Right kidney (tissue), 1 donor: ENCODE measurements at regions not wholly inside any gene's neighbourhood (a gene's known extent, or its start where the extent isn't known, plus 50 kb on each side); places are given as distances from the start of the nearest gene placed in this dataset.

Experiments used
- DNase-seq: peaks from one replicate; pipeline ENCODE4 v3.0.0-alpha.2; 2016

- DNase-seq = no peak
These were observed 133.4 kb downstream of the OLFM1 start for GRCh38 chr9:135220601-135221575.

- no peak for DNase-seq
These were observed 134.1 kb downstream of the OLFM1 start for GRCh38 chr9:135221576-135221950.

- no peak for DNase-seq
These were observed 134.6 kb downstream of the OLFM1 start for GRCh38 chr9:135221951-135222631.

- DNase-seq = no peak
These were observed 135.7 kb downstream of the OLFM1 start for GRCh38 chr9:135222881-135223760.

- DNase-seq = no peak
These were observed 136.4 kb downstream of the OLFM1 start for GRCh38 chr9:135223831-135224230.

- no peak for DNase-seq
These were observed 136.9 kb downstream of the OLFM1 start for GRCh38 chr9:135224286-135224877.

- DNase-seq = no peak
These were observed 137.6 kb downstream of the OLFM1 start for GRCh38 chr9:135224921-135225541.

- no peak for DNase-seq
These were observed 138.3 kb downstream of the OLFM1 start for GRCh38 chr9:135225619-135226228.

GRCh38 chr9:135226369-135227050 is 139.0 kb downstream of the OLFM1 start:
- no peak for DNase-seq

GRCh38 chr9:135227641-135228251 is 140.3 kb downstream of the OLFM1 start:
- no peak for DNase-seq

GRCh38 chr9:135228345-135228982 is 141.0 kb downstream of the OLFM1 start:
- no peak for DNase-seq

- no peak for DNase-seq
These were observed 141.6 kb downstream of the OLFM1 start for GRCh38 chr9:135228983-135229625.

GRCh38 chr9:135229701-135230385 is 142.4 kb downstream of the OLFM1 start:
- DNase-seq = no peak

- no peak for DNase-seq
These were observed 142.9 kb downstream of the OLFM1 start for GRCh38 chr9:135230386-135230765.

GRCh38 chr9:135230817-135231520 is 143.5 kb downstream of the OLFM1 start:
- DNase-seq = no peak

- DNase-seq = no peak
These were observed 151.8 kb downstream of the OLFM1 start for GRCh38 chr9:135239100-135239768.

GRCh38 chr9:135239769-135240141 is 152.3 kb downstream of the OLFM1 start:
- DNase-seq = no peak
